H9 (cell line): ENCODE measurements at regions not wholly inside any gene's neighbourhood (a gene's known extent, or its start where the extent isn't known, plus 50 kb on each side); places are given as distances from the start of the nearest gene placed in this dataset.

Experiments
- DNase-seq: peaks from one replicate; pipeline ENCODE4 v3.0.0-alpha.2; 2017
- H2AFZ ChIP-seq: one replicate; pipeline ENCODE4 v1.6.1; 2013; ENCODE audit warnings: mild to moderate bottlenecking, low read length, control low read depth, moderate library complexity
- H2AK5ac ChIP-seq: 2 replicates; pipeline ENCODE4 v1.6.1; 2013; ENCODE audit warnings: low read length, control low read depth, mixed read lengths; ENCODE audit not compliant: insufficient read length
- H2BK120ac ChIP-seq: one replicate; pipeline ENCODE4 v1.6.1; 2013; ENCODE audit warnings: low read depth, mild to moderate bottlenecking, low read length, control low read depth, inconsistent platforms; ENCODE audit not compliant: poor library complexity, severe bottlenecking
- H2BK12ac ChIP-seq: 2 replicates; pipeline ENCODE4 v1.6.1; 2013; ENCODE audit warnings: low read length, control low read depth, mixed read lengths, low read depth; ENCODE audit not compliant: insufficient read length
- H2BK15ac ChIP-seq: 2 replicates; pipeline ENCODE4 v1.6.1; 2013; ENCODE audit warnings: low read depth, low read length, control low read depth
- H2BK20ac ChIP-seq: one replicate; pipeline ENCODE4 v1.6.1; 2013; ENCODE audit warnings: low read depth, mild to moderate bottlenecking, low read length, control low read depth, inconsistent platforms; ENCODE audit not compliant: poor library complexity, severe bottlenecking
- H2BK5ac ChIP-seq: 2 replicates; pipeline ENCODE4 v1.6.1; 2013; ENCODE audit warnings: low read length, control low read depth, mixed read lengths; ENCODE audit not compliant: insufficient read length
- H3K14ac ChIP-seq: 2 replicates; pipeline ENCODE4 v1.6.1; 2013; ENCODE audit warnings: low read length, control low read depth; ENCODE audit not compliant: insufficient read depth
- H3K18ac ChIP-seq: 2 replicates; pipeline ENCODE4 v1.6.1; 2013; ENCODE audit warnings: low read depth, mild to moderate bottlenecking, mixed read lengths, low read length, control low read depth; ENCODE audit not compliant: insufficient read length
- H3K23ac ChIP-seq: 2 replicates; pipeline ENCODE4 v1.6.1; 2013; ENCODE audit warnings: low read length, control low read depth, mixed read lengths, low read depth; ENCODE audit not compliant: insufficient read length
- H3K23me2 ChIP-seq: 2 replicates; pipeline ENCODE4 v1.6.1; 2013; ENCODE audit warnings: low read depth, mild to moderate bottlenecking, mixed read lengths, low read length, control low read depth; ENCODE audit not compliant: insufficient read length, poor library complexity, severe bottlenecking
- H3K27ac ChIP-seq: 2 replicates; pipeline ENCODE4 v1.5.1; 2013; ENCODE audit warnings: low read length, control low read depth, mixed read lengths, low read depth; ENCODE audit not compliant: insufficient read length
- H3K27me3 ChIP-seq: 2 replicates; pipeline ENCODE4 v1.6.1; 2013; ENCODE audit warnings: low read length, control low read depth, inconsistent platforms; ENCODE audit not compliant: insufficient read depth
- H3K4ac ChIP-seq: 2 replicates; pipeline ENCODE4 v1.6.1; 2013; ENCODE audit warnings: low read depth, mild to moderate bottlenecking, control low read depth, inconsistent platforms, low read length, moderate library complexity
- H3K4me1 ChIP-seq: 2 replicates; pipeline ENCODE4 v1.6.1; 2013; ENCODE audit warnings: low read length, control low read depth, inconsistent platforms; ENCODE audit not compliant: insufficient read depth
- H3K4me2 ChIP-seq: 2 replicates; pipeline ENCODE4 v1.6.1; 2013; ENCODE audit warnings: low read length, control low read depth, mixed read lengths; ENCODE audit not compliant: insufficient read length, insufficient read depth
- H3K56ac ChIP-seq: 2 replicates; pipeline ENCODE4 v1.6.1; 2013; ENCODE audit warnings: low read depth, mild to moderate bottlenecking, mixed read lengths, low read length, control low read depth; ENCODE audit not compliant: insufficient read length
- H3K79me1 ChIP-seq: 2 replicates; pipeline ENCODE4 v1.6.1; 2013; ENCODE audit warnings: low read depth, mild to moderate bottlenecking, moderate library complexity, low read length, control low read depth, inconsistent platforms; ENCODE audit not compliant: insufficient read depth, poor library complexity, severe bottlenecking
- H3K79me2 ChIP-seq: 2 replicates; pipeline ENCODE4 v1.6.1; 2013; ENCODE audit warnings: low read length, control low read depth, inconsistent platforms; ENCODE audit not compliant: insufficient read depth
- H3K9ac ChIP-seq: 2 replicates; pipeline ENCODE4 v1.6.1; 2013; ENCODE audit warnings: low read length, control low read depth, mixed read lengths; ENCODE audit not compliant: insufficient read length; ENCODE audit errors: extremely low read depth
- H3K9me3 ChIP-seq: one replicate; pipeline ENCODE4 v1.6.1; 2013; ENCODE audit warnings: low read depth, low read length, inconsistent platforms; ENCODE audit not compliant: control insufficient read depth
- H3T11ph ChIP-seq: one replicate; pipeline ENCODE4 v1.6.1; 2013; ENCODE audit warnings: mild to moderate bottlenecking, low read length, control low read depth, inconsistent platforms
- H4K20me1 ChIP-seq: one replicate; pipeline ENCODE4 v1.6.1; 2013; ENCODE audit not compliant: control insufficient read depth, insufficient read length, insufficient read depth
- H4K5ac ChIP-seq: 2 replicates; pipeline ENCODE4 v1.6.1; 2013; ENCODE audit warnings: low read depth, mild to moderate bottlenecking, mixed read lengths, low read length, control low read depth; ENCODE audit not compliant: insufficient read length
- H4K8ac ChIP-seq: replicated peaks from 2 replicates; pipeline ENCODE4 v1.6.1; 2013; ENCODE audit warnings: low read length, control low read depth, mixed read lengths, low read depth; ENCODE audit not compliant: insufficient read length
- H4K91ac ChIP-seq: 2 replicates; pipeline ENCODE4 v1.6.1; 2013; ENCODE audit warnings: low read depth, mild to moderate bottlenecking, moderate library complexity, mixed read lengths, low read length, control low read depth; ENCODE audit not compliant: insufficient read length
- H3K27ac Mint-ChIP-seq, 3 experiments: 2 replicates in 2 of 3; 3 replicates in 1 of 3; pipeline ENCODE4 v1.8.0; 2020 to 2021; ENCODE audit warnings: mixed read lengths in 3 of 3, mild to moderate bottlenecking in 1 of 3, moderate library complexity in 1 of 3
- H3K27me3 Mint-ChIP-seq: 2 replicates; pipeline ENCODE4 v1.8.0; 2021; ENCODE audit warnings: low read depth, mild to moderate bottlenecking, moderate library complexity, mixed read lengths
- H3K36me3 Mint-ChIP-seq, 3 experiments: 2 replicates in 2 of 3; 3 replicates in 1 of 3; pipeline ENCODE4 v1.8.0; 2020 to 2021; ENCODE audit warnings: low read depth in 3 of 3, mixed read lengths in 3 of 3; ENCODE audit not compliant: insufficient read depth in 1 of 3
- H3K4me1 Mint-ChIP-seq, 2 experiments: 2 replicates each; pipeline ENCODE4 v1.8.0; 2020; ENCODE audit warnings: mixed read lengths in 2 of 2
- H3K4me3 Mint-ChIP-seq, 2 experiments: 2 replicates in 1 of 2; 3 replicates in 1 of 2; pipeline ENCODE4 v1.8.0; 2020 to 2021; ENCODE audit warnings: mild to moderate bottlenecking in 2 of 2, mixed read lengths in 2 of 2, moderate library complexity in 1 of 2
- H3K9me3 Mint-ChIP-seq, 2 experiments: 2 replicates in 1 of 2; 3 replicates in 1 of 2; pipeline ENCODE4 v1.8.0; 2020; ENCODE audit warnings: mild to moderate bottlenecking in 2 of 2, mixed read lengths in 2 of 2, moderate library complexity in 1 of 2
- WGBS: extraction: QIAGEN DNeasy Blood & Tissue Kit; methylation state at CpG from one replicate; pipeline ENCODE4 v1.1.7; 2013; ENCODE audit warnings: missing lambda C conversion rate, low lambda C conversion rate, mixed read lengths; ENCODE audit not compliant: insufficient read length; ENCODE audit errors: extremely low coverage; 5-methylcytosine and 5-hydroxymethylcytosine counted together
- TF ChIP-seq, protein P1 (sequence below): fragments of 200-600 bp; sonication (generic); conservative IDR thresholded peaks from 3 replicates; pipeline ENCODE4 v1.8.0; 2021; ENCODE audit warnings: antibody characterized with exemption, mild to moderate bottlenecking

- no peaks in the 10 kb centered on the region for H3K79me1 ChIP-seq
- no peak overlapping the region for H3K4me2 ChIP-seq
- no peak overlapping the region for H4K91ac ChIP-seq
- no peak overlapping the region for H2BK20ac ChIP-seq
- no peaks in the 10 kb centered on the region for H3K9me3 ChIP-seq
- H4K20me1 ChIP-seq: no peaks in the 10 kb centered on the region
- no peak overlapping the region for H3K4me3 Mint-ChIP-seq
- H3K4ac ChIP-seq: no peak overlapping the region
- H3T11ph ChIP-seq: no peak overlapping the region
- H2BK120ac ChIP-seq: no peak overlapping the region
- no peaks in the 10 kb centered on the region for H3K79me2 ChIP-seq
- no peak overlapping the region; a peak in 1 of 7 replicates for H3K27ac Mint-ChIP-seq
- no peak overlapping the region for H3K14ac ChIP-seq
- peaks cover 1 to 10% (median 4%) of the 10 kb centered on the region in 3 experiments; a peak in 3 of 7 replicates for H3K36me3 Mint-ChIP-seq
- no peak for DNase-seq
- no peaks in the 10 kb centered on the region for H3K23me2 ChIP-seq
- H3K18ac ChIP-seq: no peak overlapping the region
- H4K8ac ChIP-seq: no peak overlapping the region
- no peak overlapping the region for H3K23ac ChIP-seq
- H2AFZ ChIP-seq: no peak overlapping the region
- H4K5ac ChIP-seq: no peak overlapping the region
- H2BK12ac ChIP-seq: no peak overlapping the region
- no peak overlapping the region for H3K56ac ChIP-seq
- WGBS: no CpG with 5 or more reads among the region's 11 CpGs
- H3K9me3 Mint-ChIP-seq: no peaks in the 10 kb centered on the region
- H3K27ac ChIP-seq: no peak overlapping the region
- no peak overlapping the region for H2AK5ac ChIP-seq
- peaks cover 72 to 81% of the 10 kb centered on the region in 2 experiments for H3K4me1 Mint-ChIP-seq
- no peaks in the 10 kb centered on the region; the same call in 1 of the 2 replicates for H3K27me3 Mint-ChIP-seq
- peaks cover 16% of the 10 kb centered on the region; the same call in 1 of the 2 replicates for H3K4me1 ChIP-seq
- H3K9ac ChIP-seq: no peak overlapping the region
- no peaks in the 10 kb centered on the region for H3K27me3 ChIP-seq
- TF ChIP-seq, protein P1, sequence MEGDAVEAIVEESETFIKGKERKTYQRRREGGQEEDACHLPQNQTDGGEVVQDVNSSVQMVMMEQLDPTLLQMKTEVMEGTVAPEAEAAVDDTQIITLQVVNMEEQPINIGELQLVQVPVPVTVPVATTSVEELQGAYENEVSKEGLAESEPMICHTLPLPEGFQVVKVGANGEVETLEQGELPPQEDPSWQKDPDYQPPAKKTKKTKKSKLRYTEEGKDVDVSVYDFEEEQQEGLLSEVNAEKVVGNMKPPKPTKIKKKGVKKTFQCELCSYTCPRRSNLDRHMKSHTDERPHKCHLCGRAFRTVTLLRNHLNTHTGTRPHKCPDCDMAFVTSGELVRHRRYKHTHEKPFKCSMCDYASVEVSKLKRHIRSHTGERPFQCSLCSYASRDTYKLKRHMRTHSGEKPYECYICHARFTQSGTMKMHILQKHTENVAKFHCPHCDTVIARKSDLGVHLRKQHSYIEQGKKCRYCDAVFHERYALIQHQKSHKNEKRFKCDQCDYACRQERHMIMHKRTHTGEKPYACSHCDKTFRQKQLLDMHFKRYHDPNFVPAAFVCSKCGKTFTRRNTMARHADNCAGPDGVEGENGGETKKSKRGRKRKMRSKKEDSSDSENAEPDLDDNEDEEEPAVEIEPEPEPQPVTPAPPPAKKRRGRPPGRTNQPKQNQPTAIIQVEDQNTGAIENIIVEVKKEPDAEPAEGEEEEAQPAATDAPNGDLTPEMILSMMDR: no peak
- H2BK15ac ChIP-seq: no peak overlapping the region
- no peak overlapping the region for H2BK5ac ChIP-seq
Observed at GRCh38 chr2:120822933-120823332, 87.3 kb downstream of the GLI2 start.
